Panc1 (cell line): ENCODE measurements at regions not wholly inside any gene's neighbourhood (a gene's known extent, or its start where the extent isn't known, plus 50 kb on each side); places are given as distances from the start of the nearest gene placed in this dataset.

Experiments used
- ATAC-seq: fragments of 200-7000 bp; cut with Tn5 transposase; 2 replicates; pipeline ENCODE4 v1.9.1; 2020; ENCODE audit warnings: mild to moderate bottlenecking, moderate library complexity
- BruUV-seq: library from RNA; stranded (reverse); fragments of 400-500 nt; replicated peaks from 2 replicates; lab custom pipeline; 2021; lab: Mats Ljungman, UMichigan
- CTCF ChIA-PET: fragments of 300-600 bp; sonication (Branson Sonifier 250); formaldehyde crosslinking; loops from one replicate; lab custom pipeline; 2022; ENCODE audit warnings: antibody characterized with exemption; lab: Charles Lee
- POLR2A ChIA-PET: fragments of 300-600 bp; sonication (Branson Sonifier 250); formaldehyde crosslinking; loops from one replicate; lab custom pipeline; 2022; ENCODE audit warnings: antibody characterized with exemption; lab: Charles Lee
- DNase-seq: peaks from one replicate; pipeline ENCODE4 v3.0.0-alpha.2; 2010; ENCODE audit warnings: low read depth, low spot score
- H3K27ac ChIP-seq: 2 replicates; pipeline ENCODE4 v1.5.1; 2011; ENCODE audit warnings: mild to moderate bottlenecking, low read length, inconsistent platforms
- H3K27me3 ChIP-seq: fragments of 200-500 bp; sonication (Bioruptor generic); 2 replicates; pipeline ENCODE4 v1.6.0; 2014; ENCODE audit warnings: low read length, inconsistent platforms; ENCODE audit not compliant: control insufficient read depth, insufficient read depth
- H3K36me3 ChIP-seq: fragments of 200-500 bp; sonication (Bioruptor generic); 2 replicates; pipeline ENCODE4 v1.5.1; 2014; ENCODE audit warnings: inconsistent platforms, mild to moderate bottlenecking, low read length, moderate library complexity; ENCODE audit not compliant: control insufficient read depth, insufficient read depth
- H3K4me1 ChIP-seq: 2 replicates; pipeline ENCODE4 v1.5.1; 2011; ENCODE audit warnings: inconsistent platforms, mild to moderate bottlenecking, low read length, moderate library complexity; ENCODE audit not compliant: control insufficient read depth, insufficient read depth
- H3K4me3 ChIP-seq, 2 experiments: 2 replicates each; pipeline ENCODE4 v1.5.1; 2011 to 2012; ENCODE audit warnings: low read depth in 2 of 2, low read length in 2 of 2, mild to moderate bottlenecking in 2 of 2, inconsistent platforms in 1 of 2, moderate library complexity in 1 of 2
- H3K9me3 ChIP-seq: fragments of 200-500 bp; sonication (Bioruptor generic); 2 replicates; pipeline ENCODE4 v1.5.1; 2014; ENCODE audit warnings: low read depth, mild to moderate bottlenecking, inconsistent platforms, low read length, moderate library complexity; ENCODE audit not compliant: control insufficient read depth, insufficient read depth
- CTCF ChIP-seq: fragments of 450-650 bp; IDR thresholded peaks from 2 replicates; pipeline ENCODE4 v1.5.1; 2017; ENCODE audit warnings: mild to moderate bottlenecking
- REST ChIP-seq, 2 experiments: IDR thresholded peaks; 2 replicates each; pipeline ENCODE4 v1.6.1; 2011 to 2012; ENCODE audit warnings: low read depth in 2 of 2, control low read depth in 1 of 2, low read length in 1 of 2, mild to moderate bottlenecking in 1 of 2, moderate library complexity in 1 of 2; ENCODE audit not compliant: insufficient read depth in 1 of 2
- TCF7L2 ChIP-seq: IDR thresholded peaks from 2 replicates; pipeline ENCODE4 v1.6.1; 2011; ENCODE audit warnings: mild to moderate bottlenecking, low read depth, low read length, inconsistent platforms
- in situ Hi-C: cut with HindIII; loops from 2 replicates; pipeline ENCODE4 v1.10.0; 2016; ENCODE audit warnings: low sequenced_read_pairs, low pct_unique_long_range_greater_than_20kb
- intact Hi-C: fragments of 100-400 bp; cut with micrococcal nuclease; formaldehyde crosslinking; loops from one replicate; pipeline ENCODE4 v1.10.0; 2022; ENCODE audit not compliant: unreplicated experiment

GRCh38 chr14:29223947-29224346 lies 457.4 kb downstream of the FOXG1 start:
- no TSS peak for BruUV-seq
- no peak overlapping the region for H3K4me3 ChIP-seq
- no peaks in the 10 kb centered on the region for H3K9me3 ChIP-seq
- no peak for DNase-seq
- ATAC-seq, result no peak
- no peak overlapping the region for H3K27ac ChIP-seq
- no peaks in the 10 kb centered on the region for H3K4me1 ChIP-seq
- in situ Hi-C loops (no loop called here), intact Hi-C loops (loop anchor here (5.0 kb wide), 1 partner anchor 467 kb away; no protein-coding TSS in a partner anchor)
- CTCF ChIA-PET, result no interaction called here
- H3K27me3 ChIP-seq, result no peaks in the 10 kb centered on the region
- TF ChIP-seq REST (IDR thresholded peaks at IDR 0.05; ENCODE audit: insufficient read depth in 1 of 2, low read depth in 2 of 2, low read length in 1 of 2) (no peak), TCF7L2 (no peak), CTCF (no peak)
- H3K36me3 ChIP-seq, result no peaks in the 10 kb centered on the region
- POLR2A ChIA-PET, result no interaction called here

- Histone ChIP-seq H3K27ac (no peak overlapping the region), H3K36me3 (no peaks in the 10 kb centered on the region), H3K9me3 (no peaks in the 10 kb centered on the region), H3K27me3 (no peaks in the 10 kb centered on the region), H3K4me3 (no peak overlapping the region), H3K4me1 (no peaks in the 10 kb centered on the region)
- TF ChIP-seq CTCF (no peak), REST (IDR thresholded peaks at IDR 0.05; ENCODE audit: insufficient read depth in 1 of 2, low read depth in 2 of 2, low read length in 1 of 2) (no peak)
- intact Hi-C loops, result no loop called here
- ATAC-seq (no peak), DNase-seq (no peak)
- in situ Hi-C loops, result no loop called here
- BruUV-seq, result no TSS peak
- POLR2A ChIA-PET, result no interaction called here
- CTCF ChIA-PET, result no interaction called here
Observed at GRCh38 chr14:29227631-29228030, 461.0 kb downstream of the FOXG1 start.
